B cell (primary cell): ENCODE measurements at regions not wholly inside any gene's neighbourhood (a gene's known extent, or its start where the extent isn't known, plus 50 kb on each side); places are given as distances from the start of the nearest gene placed in this dataset.

Experiments used
- ATAC-seq: fragments of 200-7000 bp; cut with Tn5 transposase; one replicate; pipeline ENCODE4 v1.10.0; 2021; ENCODE audit warnings: low read depth, mild to moderate bottlenecking, moderate number of reproducible peaks, moderate library complexity
- CTCF ChIA-PET: fragments of 350-600 bp; sonication (Branson Sonifier 250); formaldehyde crosslinking; loops from one replicate; lab custom pipeline; 2021; ENCODE audit warnings: antibody characterized with exemption, inconsistent platforms; lab: Charles Lee
- POLR2A ChIA-PET: fragments of 350-600 bp; sonication (Branson Sonifier 250); formaldehyde crosslinking; loops from one replicate; lab custom pipeline; 2021; ENCODE audit warnings: antibody characterized with exemption; lab: Charles Lee
- DNase-seq: peaks from one replicate; pipeline ENCODE4 v3.0.0; 2013
- H2AFZ ChIP-seq: 2 replicates; pipeline ENCODE4 v1.6.1; 2012; ENCODE audit warnings: mild to moderate bottlenecking, low read depth, low read length; ENCODE audit not compliant: insufficient read depth, poor library complexity, severe bottlenecking
- H3K27ac ChIP-seq, 2 donors: 1 replicate in 1 of 2; 2 replicates in 1 of 2; pipeline ENCODE4 v1.5.1; 2012 to 2013; ENCODE audit warnings: low read length in 2 of 2, mild to moderate bottlenecking in 2 of 2, moderate library complexity in 1 of 2
- H3K27me3 ChIP-seq, 4 experiments: fragments of 200-600 bp in 1 of 4; sonication (generic) in 1 of 4; replicated peaks in 1 of 4; 1 replicate in 2 of 4; 2 replicates in 2 of 4; pipeline versions ENCODE4 v1.6.1 to v1.7.0; 2013 to 2016; ENCODE audit warnings: low read length in 3 of 4, mild to moderate bottlenecking in 2 of 4, mixed read lengths in 1 of 4, moderate library complexity in 1 of 4; ENCODE audit not compliant: insufficient read depth in 4 of 4, control insufficient read depth in 3 of 4; ENCODE audit errors: control extremely low read depth in 1 of 4
- H3K36me3 ChIP-seq, 2 experiments: replicated peaks in 1 of 2; 1 replicate in 1 of 2; 2 replicates in 1 of 2; pipeline versions ENCODE4 v1.6.1 to v1.7.1; 2013; ENCODE audit warnings: low read length in 1 of 2; ENCODE audit not compliant: insufficient read depth in 2 of 2, control insufficient read depth in 1 of 2; ENCODE audit errors: control extremely low read depth in 1 of 2, extremely low read depth in 1 of 2
- H3K4me1 ChIP-seq, 2 donors: fragments of 200-600 bp in 1 of 2; sonication (generic) in 1 of 2; 1 replicate in 1 of 2; 2 replicates in 1 of 2; pipeline versions ENCODE4 v1.5.1 to v1.6.1; 2013 to 2017; ENCODE audit warnings: low read length in 2 of 2; ENCODE audit not compliant: control insufficient read depth in 2 of 2, insufficient read depth in 2 of 2
- H3K4me2 ChIP-seq: replicated peaks from 2 replicates; pipeline ENCODE3; 2012; ENCODE audit warnings: mild to moderate bottlenecking, low read depth, low read length; ENCODE audit not compliant: poor library complexity, severe bottlenecking
- H3K4me3 ChIP-seq, 5 experiments: fragments of 200-600 bp in 1 of 5; sonication (generic) in 1 of 5; 1 replicate in 3 of 5; 2 replicates in 2 of 5; pipeline versions ENCODE4 v1.5.1 to v1.7.0; 2011 to 2016; ENCODE audit warnings: low read length in 4 of 5, mild to moderate bottlenecking in 4 of 5, low read depth in 2 of 5, control low read depth in 1 of 5, moderate library complexity in 1 of 5; ENCODE audit not compliant: insufficient read depth in 1 of 5; ENCODE audit errors: control extremely low read depth in 1 of 5, extremely low read depth in 1 of 5
- H3K79me2 ChIP-seq: fragments of 200-600 bp; sonication (generic); one replicate; pipeline ENCODE4 v1.6.0; 2016; ENCODE audit warnings: low read length; ENCODE audit not compliant: control insufficient read depth, insufficient read depth
- H3K9ac ChIP-seq: fragments of 200-600 bp; sonication (generic); 2 replicates; pipeline ENCODE4 v1.6.1; 2017; ENCODE audit warnings: mild to moderate bottlenecking, low read length, moderate library complexity
- H3K9me3 ChIP-seq, 3 donors: one replicate each; pipeline versions ENCODE4 v1.6.1 to v1.7.1; 2013; ENCODE audit warnings: low read length in 2 of 3; ENCODE audit not compliant: control insufficient read depth in 2 of 3, insufficient read depth in 1 of 3; ENCODE audit errors: control extremely low read depth in 1 of 3
- H4K20me1 ChIP-seq: 2 replicates; pipeline ENCODE4 v1.6.0; 2012; ENCODE audit warnings: mild to moderate bottlenecking, low read length; ENCODE audit not compliant: insufficient read depth, control insufficient read depth, poor library complexity, severe bottlenecking
- H3K27ac Mint-ChIP-seq: one replicate; pipeline ENCODE4 v1.8.0; 2021; ENCODE audit warnings: mixed read lengths
- H3K27me3 Mint-ChIP-seq: one replicate; pipeline ENCODE4 v1.8.0; 2021; ENCODE audit warnings: mixed read lengths
- H3K4me1 Mint-ChIP-seq: one replicate; pipeline ENCODE4 v1.8.0; 2021; ENCODE audit warnings: mixed read lengths
- H3K4me3 Mint-ChIP-seq: one replicate; pipeline ENCODE4 v1.8.0; 2021; ENCODE audit warnings: mixed read lengths
- H3K9me3 Mint-ChIP-seq: one replicate; pipeline ENCODE4 v1.8.0; 2022; ENCODE audit warnings: mixed read lengths; ENCODE audit not compliant: insufficient read depth
- CTCF ChIP-seq: fragments of 200-600 bp; IDR thresholded peaks from one replicate; pipeline ENCODE4 v1.8.0; 2022; ENCODE audit warnings: antibody characterized with exemption, mild to moderate bottlenecking
- EZH2 ChIP-seq: IDR thresholded peaks from 2 replicates; pipeline ENCODE4 v1.6.1; 2012; ENCODE audit warnings: borderline replicate concordance, low read depth, mild to moderate bottlenecking, moderate library complexity, low read length; ENCODE audit not compliant: insufficient read depth, poor library complexity, severe bottlenecking
- WGBS: methylation state at CpG from one replicate; pipeline ENCODE4 v1.1.5; 2013; ENCODE audit warnings: missing lambda C conversion rate; ENCODE audit not compliant: insufficient coverage; 5-methylcytosine and 5-hydroxymethylcytosine counted together
- intact Hi-C: fragments of 100-400 bp; cut with micrococcal nuclease; formaldehyde crosslinking; loops from one replicate; pipeline ENCODE4 v1.10.0; 2022

DNA sequence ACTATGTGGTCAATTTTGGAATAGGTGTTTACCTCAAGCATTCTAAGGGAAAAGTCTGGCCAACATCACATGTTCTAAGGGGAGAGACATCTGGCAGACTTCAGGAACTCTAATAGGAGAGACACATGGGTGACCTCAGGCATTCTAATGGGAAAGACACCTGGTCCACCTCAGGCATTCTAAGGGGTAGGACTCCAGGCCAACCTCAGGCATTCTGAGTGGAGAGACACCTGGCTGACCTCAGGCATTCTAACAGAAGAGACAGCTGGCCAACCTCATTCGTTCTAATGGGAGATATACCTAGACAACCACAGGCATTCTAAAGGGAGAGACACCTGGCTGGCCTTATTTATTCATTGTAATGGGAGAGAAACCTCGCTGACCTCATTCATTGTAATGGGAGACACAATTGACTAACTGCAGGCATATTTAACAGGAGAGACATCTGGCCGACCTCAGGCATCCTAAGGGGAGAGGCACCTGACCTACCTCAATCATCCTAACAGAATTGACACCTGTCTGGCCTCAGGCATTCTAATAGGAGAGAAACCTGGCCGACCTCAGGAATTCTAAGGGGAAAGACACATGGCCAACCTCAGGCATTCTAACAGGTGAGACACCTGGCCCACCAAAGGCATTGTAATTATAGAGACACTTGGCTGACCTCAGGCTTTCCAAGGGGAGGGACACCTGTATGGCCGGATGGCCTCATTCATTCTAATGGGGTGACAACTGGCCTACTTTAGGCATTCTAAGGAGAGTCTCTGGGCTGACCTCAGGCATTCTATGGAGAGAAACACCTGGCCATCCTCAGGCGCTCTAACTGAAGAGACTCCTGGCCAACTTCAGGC lies 1346.8 kb downstream of the UQCRFS1 start:
- H3K9ac ChIP-seq = no peak overlapping the region
- Mint-ChIP-seq H3K9me3 (peaks cover 9% of the 10 kb centered on the region), H3K27ac (no peak overlapping the region), H3K4me1 (no peaks in the 10 kb centered on the region), H3K27me3 (no peaks in the 10 kb centered on the region), H3K4me3 (no peak overlapping the region)
- ATAC-seq = no peak
- no peak for DNase-seq
- no peaks in the 10 kb centered on the region for H3K79me2 ChIP-seq
- no peak overlapping the region for H3K4me3 ChIP-seq
- no peak overlapping the region for H3K4me2 ChIP-seq
- H3K4me1 ChIP-seq = no peaks in the 10 kb centered on the region
- no peak overlapping the region for H3K27ac ChIP-seq
- TF ChIP-seq EZH2 (no peak), CTCF (no peak)
- POLR2A ChIA-PET = no interaction called here
- no peak overlapping the region for H2AFZ ChIP-seq
- intact Hi-C loops = no loop called here
- 100% methylated on average over 2 of the region's 6 CpGs for whole genome bisulfite sequencing
- no peaks in the 10 kb centered on the region for H3K27me3 ChIP-seq
- H3K9me3 ChIP-seq = peaks cover 1 to 17% (median 17%) of the 10 kb centered on the region in 3 donors
- no peaks in the 10 kb centered on the region for H4K20me1 ChIP-seq
- no peaks in the 10 kb centered on the region for H3K36me3 ChIP-seq
- CTCF ChIA-PET = no interaction called here

DNA sequence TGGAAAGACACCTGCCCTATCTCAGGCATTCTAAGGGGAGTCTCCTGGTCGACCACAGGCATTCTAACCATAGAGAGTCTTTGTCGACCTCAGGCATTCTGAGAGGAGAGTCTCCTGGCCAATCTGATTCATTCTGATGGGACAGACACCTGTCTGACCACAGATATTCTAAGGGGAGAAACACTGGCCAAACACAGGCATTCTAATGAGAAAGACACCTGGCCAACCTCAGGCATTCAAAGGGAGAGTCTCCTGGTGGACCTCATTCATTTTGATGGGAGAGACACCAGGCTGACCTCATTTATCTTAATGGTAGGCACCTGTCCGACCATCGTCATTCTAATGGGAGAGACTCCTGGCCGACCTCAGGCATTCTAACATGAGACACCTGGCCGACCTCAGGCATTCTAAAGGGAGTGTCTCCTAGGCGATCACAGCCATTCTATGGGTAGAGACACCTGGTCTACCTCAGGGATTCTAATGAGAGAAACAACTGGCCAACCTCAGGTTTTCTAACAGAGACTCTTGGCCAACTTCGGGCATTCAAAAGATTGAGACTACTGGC lies 1351.5 kb downstream of the UQCRFS1 start:
- Histone ChIP-seq H3K36me3 (no peaks in the 10 kb centered on the region), H3K79me2 (no peaks in the 10 kb centered on the region), H3K4me3 (no peak overlapping the region), H2AFZ (no peak overlapping the region), H3K4me2 (no peak overlapping the region), H3K9ac (no peak overlapping the region), H3K4me1 (no peaks in the 10 kb centered on the region), H4K20me1 (no peaks in the 10 kb centered on the region), H3K27ac (no peak overlapping the region), H3K27me3 (no peaks in the 10 kb centered on the region), H3K9me3 (peaks cover 0 to 45% (median 40%) of the 10 kb centered on the region in 3 donors)
- ChIA-PET POLR2A (no interaction called here), CTCF (no interaction called here)
- Mint-ChIP-seq H3K4me3 (no peak overlapping the region), H3K4me1 (no peaks in the 10 kb centered on the region), H3K27ac (no peak overlapping the region), H3K9me3 (peaks cover 31% of the 10 kb centered on the region), H3K27me3 (no peaks in the 10 kb centered on the region)
- DNase-seq (no peak), ATAC-seq (no peak)
- intact Hi-C loops = no loop called here
- 89% methylated on average over 6 of the region's 8 CpGs for WGBS
- no peak for TF ChIP-seq EZH2
- TF ChIP-seq CTCF = no peak
